ENCODE measurements at regions not wholly inside any gene's neighbourhood (a gene's known extent, or its start where the extent isn't known, plus 50 kb on each side); places are given as distances from the start of the nearest gene placed in this dataset.

GRCh38 chr5:125049721-125050702, 303.6 kb upstream of the ZNF608 start:
- TF ChIP-seq POLR2A (IDR thresholded peaks at IDR 0.05; ENCODE audit: insufficient read depth in 1 of 2, low read depth in 2 of 2, low read length in 2 of 2) (no peak), CTCF (CRISPR knock-in tag; IDR thresholded peaks at IDR 0.05) (no peak), RARA (CRISPR knock-in tag; IDR thresholded peaks at IDR 0.05) (no peak), PBX3 (CRISPR knock-in tag; IDR thresholded peaks at IDR 0.05; ENCODE audit: borderline replicate concordance) (no peak), E2F1 (CRISPR knock-in tag; IDR thresholded peaks at IDR 0.05) (no peak), RNF2 (conservative IDR thresholded peaks at IDR 0.05; ENCODE audit: low read depth) (no peak), ZNF234 (CRISPR knock-in tag; conservative IDR thresholded peaks at IDR 0.05) (no peak), ZBTB33 (CRISPR knock-in tag; IDR thresholded peaks at IDR 0.05) (no peak), UBTF (CRISPR knock-in tag; IDR thresholded peaks at IDR 0.05) (no peak), ZNF24 (IDR thresholded peaks at IDR 0.05) (no peak), SMARCE1 (IDR thresholded peaks at IDR 0.05; ENCODE audit: borderline replicate concordance) (no peak), AGO1 (IDR thresholded peaks at IDR 0.05; ENCODE audit: low read depth, low read length, poor library complexity, severe bottlenecking) (no peak), HDAC2 (CRISPR knock-in tag; IDR thresholded peaks at IDR 0.05) (no peak)
- TF ChIP-seq, protein P1, sequence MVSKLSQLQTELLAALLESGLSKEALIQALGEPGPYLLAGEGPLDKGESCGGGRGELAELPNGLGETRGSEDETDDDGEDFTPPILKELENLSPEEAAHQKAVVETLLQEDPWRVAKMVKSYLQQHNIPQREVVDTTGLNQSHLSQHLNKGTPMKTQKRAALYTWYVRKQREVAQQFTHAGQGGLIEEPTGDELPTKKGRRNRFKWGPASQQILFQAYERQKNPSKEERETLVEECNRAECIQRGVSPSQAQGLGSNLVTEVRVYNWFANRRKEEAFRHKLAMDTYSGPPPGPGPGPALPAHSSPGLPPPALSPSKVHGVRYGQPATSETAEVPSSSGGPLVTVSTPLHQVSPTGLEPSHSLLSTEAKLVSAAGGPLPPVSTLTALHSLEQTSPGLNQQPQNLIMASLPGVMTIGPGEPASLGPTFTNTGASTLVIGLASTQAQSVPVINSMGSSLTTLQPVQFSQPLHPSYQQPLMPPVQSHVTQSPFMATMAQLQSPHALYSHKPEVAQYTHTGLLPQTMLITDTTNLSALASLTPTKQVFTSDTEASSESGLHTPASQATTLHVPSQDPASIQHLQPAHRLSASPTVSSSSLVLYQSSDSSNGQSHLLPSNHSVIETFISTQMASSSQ (IDR thresholded peaks at IDR 0.05; ENCODE audit: low read depth) = no peak
- TF ChIP-seq, protein P1 (CRISPR knock-in tag; IDR thresholded peaks at IDR 0.05; ENCODE audit: borderline replicate concordance) = no peak

Measured in HepG2 (cell line).